GM12891 (cell line): ENCODE measurements at regions not wholly inside any gene's neighbourhood (a gene's known extent, or its start where the extent isn't known, plus 50 kb on each side); places are given as distances from the start of the nearest gene placed in this dataset.

ENCODE experiments used
- PAX5 ChIP-seq: IDR thresholded peaks from 2 replicates; pipeline ENCODE4 v1.6.1; 2011; ENCODE audit warnings: low read length, moderate library complexity, mild to moderate bottlenecking; ENCODE audit not compliant: insufficient read depth, severe bottlenecking
- POLR2A ChIP-seq: IDR thresholded peaks from 2 replicates; pipeline ENCODE4 v1.6.1; 2011; ENCODE audit warnings: low read depth, low read length, control low read depth
- POLR2AphosphoS5 ChIP-seq: IDR thresholded peaks from 2 replicates; pipeline ENCODE4 v1.6.1; 2011; ENCODE audit warnings: low read depth, low read length, control low read depth
- POU2F2 ChIP-seq: IDR thresholded peaks from 2 replicates; pipeline ENCODE4 v1.6.1; 2011; ENCODE audit warnings: low read depth, mild to moderate bottlenecking, control low read depth, low read length, moderate library complexity
- TAF1 ChIP-seq: IDR thresholded peaks from 2 replicates; pipeline ENCODE4 v1.6.1; 2011; ENCODE audit warnings: low read depth, low read length, control low read depth

- no peak for TF ChIP-seq POLR2AphosphoS5
- TF ChIP-seq POLR2A = no peak
- no peak for TF ChIP-seq PAX5
- no peak for TF ChIP-seq TAF1
- no peak for TF ChIP-seq POU2F2
Observed at GRCh38 chr2:819121-819520, 131.5 kb upstream of the SNTG2 start.
